ENCODE measurements at regions not wholly inside any gene's neighbourhood (a gene's known extent, or its start where the extent isn't known, plus 50 kb on each side); places are given as distances from the start of the nearest gene placed in this dataset.

DNA sequence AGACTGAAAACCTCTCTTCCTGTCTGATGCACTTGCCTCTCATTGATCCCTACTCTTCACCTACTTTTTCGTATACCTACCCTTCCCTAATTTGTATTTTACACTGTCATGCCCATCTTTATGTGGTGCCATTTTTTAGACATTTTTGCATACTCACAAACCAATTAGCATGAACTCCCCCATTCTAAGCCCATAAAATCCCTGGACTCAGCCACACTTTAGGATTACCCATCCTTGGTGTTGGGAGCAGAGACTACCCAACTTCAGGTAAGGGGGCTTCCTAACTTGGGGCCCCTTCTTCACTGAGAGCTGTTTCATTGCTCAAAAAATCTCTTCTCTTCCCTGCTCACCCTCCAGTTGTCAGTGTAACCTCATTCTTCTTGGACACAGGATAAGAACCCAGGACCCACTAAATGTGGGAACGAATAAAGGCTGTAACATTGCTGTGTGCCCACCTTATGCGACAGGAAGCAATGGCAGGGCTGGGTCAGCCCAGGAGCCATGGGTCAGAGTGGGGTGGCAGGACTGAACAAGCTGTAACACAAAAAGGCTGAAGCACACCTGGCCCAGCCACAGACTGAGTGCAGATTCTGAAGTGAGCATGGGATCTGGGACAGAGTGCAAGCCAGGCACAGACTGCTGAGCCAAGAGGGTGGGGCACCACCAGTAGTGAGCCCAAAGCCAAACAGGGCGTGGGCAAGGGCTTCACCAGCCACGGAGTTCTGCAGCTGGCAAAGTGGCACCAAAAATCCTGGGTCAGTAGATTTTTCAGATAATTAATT lies 789.1 kb upstream of the HS3ST5 start:
- TF ChIP-seq, protein P1, sequence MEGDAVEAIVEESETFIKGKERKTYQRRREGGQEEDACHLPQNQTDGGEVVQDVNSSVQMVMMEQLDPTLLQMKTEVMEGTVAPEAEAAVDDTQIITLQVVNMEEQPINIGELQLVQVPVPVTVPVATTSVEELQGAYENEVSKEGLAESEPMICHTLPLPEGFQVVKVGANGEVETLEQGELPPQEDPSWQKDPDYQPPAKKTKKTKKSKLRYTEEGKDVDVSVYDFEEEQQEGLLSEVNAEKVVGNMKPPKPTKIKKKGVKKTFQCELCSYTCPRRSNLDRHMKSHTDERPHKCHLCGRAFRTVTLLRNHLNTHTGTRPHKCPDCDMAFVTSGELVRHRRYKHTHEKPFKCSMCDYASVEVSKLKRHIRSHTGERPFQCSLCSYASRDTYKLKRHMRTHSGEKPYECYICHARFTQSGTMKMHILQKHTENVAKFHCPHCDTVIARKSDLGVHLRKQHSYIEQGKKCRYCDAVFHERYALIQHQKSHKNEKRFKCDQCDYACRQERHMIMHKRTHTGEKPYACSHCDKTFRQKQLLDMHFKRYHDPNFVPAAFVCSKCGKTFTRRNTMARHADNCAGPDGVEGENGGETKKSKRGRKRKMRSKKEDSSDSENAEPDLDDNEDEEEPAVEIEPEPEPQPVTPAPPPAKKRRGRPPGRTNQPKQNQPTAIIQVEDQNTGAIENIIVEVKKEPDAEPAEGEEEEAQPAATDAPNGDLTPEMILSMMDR (IDR thresholded peaks at IDR 0.05; ENCODE audit: insufficient read depth, low read depth, low read length), result no peak
- no peak for TF ChIP-seq EZH2 (IDR thresholded peaks at IDR 0.05; ENCODE audit: insufficient read depth, low read length)

All from astrocyte (in vitro differentiated cells and primary cell).